ENCODE measurements at regions not wholly inside any gene's neighbourhood (a gene's known extent, or its start where the extent isn't known, plus 50 kb on each side); places are given as distances from the start of the nearest gene placed in this dataset.

DNA sequence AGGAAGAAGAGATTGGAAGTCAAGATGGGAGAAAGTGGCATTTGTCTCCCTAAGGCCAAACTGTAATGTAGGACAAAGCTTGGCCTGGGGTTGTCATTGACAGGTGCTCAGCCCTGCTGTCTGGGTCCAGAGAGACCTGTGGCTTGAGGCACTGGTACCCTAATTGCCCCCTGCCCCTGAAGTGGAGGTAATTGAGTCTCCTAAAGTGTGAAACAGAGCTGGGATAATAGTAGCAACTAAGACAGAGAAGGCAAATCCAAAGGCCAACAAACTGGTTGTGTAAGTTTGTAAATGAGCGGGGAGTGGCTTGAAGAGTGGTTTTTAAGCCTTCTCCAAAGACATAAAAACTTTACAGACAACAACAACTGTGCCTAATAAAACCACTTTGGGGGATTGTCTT lies 264.2 kb upstream of the ROPN1 start:
- Histone ChIP-seq H3K36me3 (ENCODE audit: insufficient read depth, low read length) (no peaks in the 10 kb centered on the region), H3K79me2 (ENCODE audit: insufficient read depth, low read depth, low read length) (no peaks in the 10 kb centered on the region), H3K9me3 (ENCODE audit: low read length) (no peaks in the 10 kb centered on the region), H3K9me2 (ENCODE audit: insufficient read depth, low read length) (no peaks in the 10 kb centered on the region), H3K27ac (ENCODE audit: low read depth, low read length, poor library complexity, severe bottlenecking) (no peak overlapping the region), H3K4me2 (ENCODE audit: low read length) (no peak overlapping the region), H2AFZ (ENCODE audit: low read length) (no peak overlapping the region), H3K4me3 (ENCODE audit: low read depth, low read length, poor library complexity, severe bottlenecking) (no peak overlapping the region), H4K20me1 (ENCODE audit: insufficient read depth, low read length) (no peaks in the 10 kb centered on the region), H3K4me1 (ENCODE audit: insufficient read depth, low read length, poor library complexity, severe bottlenecking) (no peaks in the 10 kb centered on the region)
- POLR2A ChIA-PET, result no interaction called here
- no peak for TF ChIP-seq CTCF (conservative IDR thresholded peaks at IDR 0.05; ENCODE audit: low read length)
- TF ChIP-seq EZH2phosphoT487 (IDR thresholded peaks at IDR 0.05; ENCODE audit: borderline replicate concordance, low read depth, low read length), result no peak
- intact Hi-C loops (cut with micrococcal nuclease; ENCODE audit: unreplicated experiment), result no loop called here
- CTCF ChIA-PET (ENCODE audit: unreplicated experiment), result no interaction called here
- DNase-seq (ENCODE audit: low spot score), result no peak
- BruUV-seq (replicated peaks), result no TSS peak

GRCh38 chr3:124256599-124256998 lies 264.7 kb upstream of the ROPN1 start:
- Histone ChIP-seq H3K4me2 (ENCODE audit: low read length) (no peak overlapping the region), H3K4me3 (ENCODE audit: low read depth, low read length, poor library complexity, severe bottlenecking) (no peak overlapping the region), H3K27ac (ENCODE audit: low read depth, low read length, poor library complexity, severe bottlenecking) (no peak overlapping the region), H3K36me3 (ENCODE audit: insufficient read depth, low read length) (no peaks in the 10 kb centered on the region), H3K9me3 (ENCODE audit: low read length) (no peaks in the 10 kb centered on the region), H2AFZ (ENCODE audit: low read length) (no peak overlapping the region), H3K4me1 (ENCODE audit: insufficient read depth, low read length, poor library complexity, severe bottlenecking) (no peaks in the 10 kb centered on the region), H4K20me1 (ENCODE audit: insufficient read depth, low read length) (no peaks in the 10 kb centered on the region), H3K79me2 (ENCODE audit: insufficient read depth, low read depth, low read length) (no peaks in the 10 kb centered on the region), H3K9me2 (ENCODE audit: insufficient read depth, low read length) (no peaks in the 10 kb centered on the region)
- TF ChIP-seq CTCF (conservative IDR thresholded peaks at IDR 0.05; ENCODE audit: low read length) (no peak), EZH2phosphoT487 (IDR thresholded peaks at IDR 0.05; ENCODE audit: borderline replicate concordance, low read depth, low read length) (no peak)
- DNase-seq (ENCODE audit: low spot score), result no peak
- intact Hi-C loops (cut with micrococcal nuclease; ENCODE audit: unreplicated experiment), result no loop called here
- CTCF ChIA-PET (ENCODE audit: unreplicated experiment), result no interaction called here
- POLR2A ChIA-PET, result no interaction called here
- BruUV-seq (replicated peaks), result no TSS peak

DNA sequence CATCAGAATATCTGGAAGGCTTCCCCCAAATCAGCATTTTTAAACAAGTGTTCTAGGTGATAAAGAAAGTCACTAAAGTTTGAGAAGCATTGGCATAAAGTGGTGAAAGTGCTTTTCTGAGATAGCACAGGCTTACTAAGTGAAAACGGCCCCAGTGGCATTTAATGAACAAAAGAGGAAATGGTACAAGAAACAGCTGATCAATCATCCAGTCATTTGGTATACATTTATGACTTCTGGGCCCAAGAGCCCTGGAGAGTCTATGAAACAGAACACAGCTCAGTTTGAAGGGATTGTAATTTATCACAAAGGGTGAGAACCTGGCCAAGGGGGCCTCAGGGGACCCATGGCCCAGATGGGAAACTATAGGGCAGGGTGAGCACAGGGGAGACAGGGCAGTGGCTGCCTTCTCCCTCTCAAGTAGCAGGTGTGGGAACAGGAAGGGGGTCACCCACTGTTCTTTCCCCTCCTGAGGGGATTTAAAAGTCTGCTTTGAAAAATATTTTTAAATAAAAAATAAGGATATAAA lies 265.5 kb upstream of the ROPN1 start:
- H3K4me2 ChIP-seq (ENCODE audit: low read length), result no peak overlapping the region
- H3K27ac ChIP-seq (ENCODE audit: low read depth, low read length, poor library complexity, severe bottlenecking), result no peak overlapping the region
- H3K36me3 ChIP-seq (ENCODE audit: insufficient read depth, low read length), result no peaks in the 10 kb centered on the region
- no peaks in the 10 kb centered on the region for H3K9me2 ChIP-seq (ENCODE audit: insufficient read depth, low read length)
- DNase-seq (ENCODE audit: low spot score), result no peak
- no peaks in the 10 kb centered on the region for H4K20me1 ChIP-seq (ENCODE audit: insufficient read depth, low read length)
- H2AFZ ChIP-seq (ENCODE audit: low read length), result no peak overlapping the region
- no peaks in the 10 kb centered on the region for H3K4me1 ChIP-seq (ENCODE audit: insufficient read depth, low read length, poor library complexity, severe bottlenecking)
- TF ChIP-seq CTCF (conservative IDR thresholded peaks at IDR 0.05; ENCODE audit: low read length) (no peak), EZH2phosphoT487 (IDR thresholded peaks at IDR 0.05; ENCODE audit: borderline replicate concordance, low read depth, low read length) (no peak)
- H3K79me2 ChIP-seq (ENCODE audit: insufficient read depth, low read depth, low read length), result no peaks in the 10 kb centered on the region
- H3K4me3 ChIP-seq (ENCODE audit: low read depth, low read length, poor library complexity, severe bottlenecking), result no peak overlapping the region
- POLR2A ChIA-PET, result no interaction called here
- H3K9me3 ChIP-seq (ENCODE audit: low read length), result no peaks in the 10 kb centered on the region
- intact Hi-C loops (cut with micrococcal nuclease; ENCODE audit: unreplicated experiment), result no loop called here
- BruUV-seq (replicated peaks), result no TSS peak
- CTCF ChIA-PET (ENCODE audit: unreplicated experiment), result no interaction called here

Data from OCI-LY7 (cell line).